SHP77 (cell line): ENCODE measurements at regions not wholly inside any gene's neighbourhood (a gene's known extent, or its start where the extent isn't known, plus 50 kb on each side); places are given as distances from the start of the nearest gene placed in this dataset.

Experiments used
- DNase-seq, 2 experiments: peaks; one replicate each; lab custom pipeline; 2025; lab: John Stamatoyannopoulos, UW

GRCh38 chr11:86193297-86194095 is 51.1 kb upstream of the EED start:
- DNase-seq: peak; percentile 53 to 81

GRCh38 chr11:86192519-86193257 is 51.9 kb upstream of the EED start:
- peak in 1 of 2 experiments; percentile 8 for DNase-seq

- DNase-seq: no peak
Observed at GRCh38 chr11:86191874-86192273, 52.7 kb upstream of the EED start.

DNA sequence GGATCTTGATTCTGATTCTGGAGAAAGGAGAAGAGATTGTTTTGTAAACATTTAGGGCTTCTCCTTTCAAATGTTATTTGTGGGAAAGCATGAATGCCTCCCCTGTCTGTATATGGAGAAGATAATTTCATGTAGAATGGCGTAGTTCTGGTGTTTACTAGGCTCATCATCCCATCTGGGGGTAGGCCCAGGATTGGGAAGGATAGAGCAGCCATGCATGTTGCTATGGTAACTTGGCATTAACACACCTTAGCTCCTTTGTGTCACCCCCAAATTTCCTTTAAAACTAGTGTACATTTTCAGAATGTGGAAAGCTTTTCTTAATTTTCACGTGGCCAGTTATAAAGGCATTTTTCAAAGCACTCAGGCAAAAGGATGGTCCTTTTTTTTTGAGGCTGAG is 57.5 kb upstream of the EED start:
- DNase-seq: no peak

- no peak for DNase-seq
Observed at GRCh38 chr11:86186386-86186785, 58.2 kb upstream of the EED start.

- no peak for DNase-seq
Observed at GRCh38 chr11:86185381-86185750, 59.2 kb upstream of the EED start.

DNA sequence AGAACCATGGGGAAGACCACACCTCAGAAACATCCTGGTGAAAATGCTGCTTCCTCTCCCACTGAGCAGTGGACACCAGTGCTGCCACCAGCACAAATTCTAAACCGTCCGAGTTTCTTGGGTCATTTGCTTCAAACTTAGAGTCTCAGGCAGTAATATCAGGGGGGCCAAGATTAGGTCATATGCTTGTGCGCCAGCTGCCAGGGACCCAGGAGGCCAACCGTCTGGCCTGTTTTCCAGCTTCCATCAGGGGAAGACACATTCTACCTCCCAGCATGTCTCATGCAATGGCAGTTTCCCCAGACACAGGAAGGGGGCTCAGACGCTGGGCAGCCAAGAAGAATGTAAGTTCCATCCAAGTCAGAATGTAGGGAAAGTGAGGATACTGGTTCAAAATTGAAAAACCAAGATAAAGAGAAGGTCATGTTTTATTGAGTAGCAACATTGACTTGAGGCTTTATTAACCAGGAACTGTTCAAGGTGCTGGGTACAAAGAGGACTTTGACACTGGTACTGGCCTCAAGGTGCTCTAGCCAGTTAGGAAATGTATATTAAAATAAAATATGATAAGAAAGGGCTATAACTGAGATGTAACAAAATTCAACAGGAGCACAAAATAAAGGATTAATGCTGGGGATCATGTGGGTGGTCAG is 59.7 kb upstream of the EED start:
- no peak for DNase-seq

DNA sequence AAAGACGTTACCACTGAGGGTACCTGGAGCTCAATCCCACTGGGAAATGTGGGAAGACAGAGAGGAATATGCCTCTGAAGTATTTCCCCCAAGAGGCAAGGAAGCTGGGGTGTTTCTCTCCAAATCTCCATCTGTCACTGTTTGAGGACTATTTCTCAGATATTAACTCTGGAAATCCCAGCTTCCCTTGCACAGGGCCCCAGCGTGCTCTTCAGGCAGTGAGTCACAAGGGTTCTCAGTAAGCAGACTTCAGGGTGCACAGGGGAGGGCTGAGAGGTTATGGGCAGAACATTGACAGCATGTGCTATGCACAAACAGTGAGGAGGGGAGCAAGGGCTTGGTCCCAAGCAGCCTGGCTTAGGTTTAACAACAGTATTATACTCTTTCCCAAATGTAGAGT is 60.9 kb upstream of the EED start:
- DNase-seq: no peak

GRCh38 chr11:86182976-86183584 is 61.5 kb upstream of the EED start:
- no peak for DNase-seq

GRCh38 chr11:86181379-86181778 is 63.2 kb upstream of the EED start:
- no peak for DNase-seq

DNA sequence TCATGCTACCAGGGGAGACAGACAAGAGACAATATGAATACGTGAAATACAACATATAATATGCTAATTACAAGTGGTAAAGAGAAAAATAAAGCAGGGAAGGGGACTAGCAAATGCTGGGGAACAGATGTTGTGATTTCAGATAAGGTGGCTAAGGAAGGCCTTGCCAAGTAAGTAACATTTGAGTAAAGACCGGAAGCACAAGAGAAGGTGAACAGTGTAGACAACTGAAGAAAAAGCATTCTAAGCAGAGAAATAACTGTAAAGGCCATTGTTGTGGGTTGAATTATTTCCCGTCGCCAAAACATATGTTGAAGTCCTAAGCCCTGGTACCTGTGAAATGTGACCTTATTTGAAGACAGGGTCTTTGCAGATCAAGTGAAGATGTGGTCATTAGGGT is 63.7 kb upstream of the EED start:
- DNase-seq: no peak

DNA sequence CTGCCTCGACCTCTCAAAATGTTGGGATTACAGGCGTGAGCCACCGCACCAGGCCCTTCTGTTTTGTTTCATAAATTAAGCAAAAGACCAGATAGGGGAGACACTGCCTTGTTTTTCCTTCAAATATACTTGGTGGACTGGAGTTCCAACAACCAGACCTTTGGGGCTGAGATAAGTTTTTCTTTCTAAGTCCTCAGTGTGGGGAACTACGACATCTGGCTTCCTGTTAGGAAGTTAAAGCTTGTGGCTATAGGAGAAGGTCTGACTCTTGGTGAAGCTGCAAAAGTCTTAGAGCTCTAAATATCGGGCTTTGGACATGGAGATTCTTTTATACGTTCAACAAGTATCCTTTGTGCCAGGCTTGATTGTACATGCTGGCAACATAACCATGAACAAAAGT is 64.1 kb upstream of the EED start:
- no peak for DNase-seq

- DNase-seq: no peak
Observed at GRCh38 chr11:86179646-86180064, 64.9 kb upstream of the EED start.

GRCh38 chr11:86177302-86177701 is 67.3 kb upstream of the EED start:
- no peak for DNase-seq

GRCh38 chr11:86176165-86176884 is 68.2 kb upstream of the EED start:
- DNase-seq: no peak

DNA sequence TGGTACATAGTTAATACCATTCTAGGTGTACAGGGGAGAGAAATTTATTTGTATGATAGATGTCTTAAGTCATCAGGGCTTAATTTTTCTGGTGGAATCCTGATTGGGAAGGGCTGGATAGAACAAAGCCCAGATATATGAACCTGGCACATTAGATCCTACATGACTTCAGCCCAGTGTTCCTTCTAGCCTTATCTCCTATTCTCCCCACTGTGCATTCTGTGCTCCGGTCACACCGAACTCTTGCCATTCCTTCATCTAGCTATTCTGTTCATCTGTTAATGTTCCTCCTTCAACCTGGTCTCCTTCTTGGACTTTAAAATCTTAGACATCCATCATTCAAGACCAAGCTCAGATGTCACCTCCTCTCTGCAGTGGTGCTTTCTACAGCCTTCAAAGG is 68.9 kb upstream of the EED start:
- no peak for DNase-seq

GRCh38 chr11:86175191-86175590 is 69.4 kb upstream of the EED start:
- no peak for DNase-seq

DNA sequence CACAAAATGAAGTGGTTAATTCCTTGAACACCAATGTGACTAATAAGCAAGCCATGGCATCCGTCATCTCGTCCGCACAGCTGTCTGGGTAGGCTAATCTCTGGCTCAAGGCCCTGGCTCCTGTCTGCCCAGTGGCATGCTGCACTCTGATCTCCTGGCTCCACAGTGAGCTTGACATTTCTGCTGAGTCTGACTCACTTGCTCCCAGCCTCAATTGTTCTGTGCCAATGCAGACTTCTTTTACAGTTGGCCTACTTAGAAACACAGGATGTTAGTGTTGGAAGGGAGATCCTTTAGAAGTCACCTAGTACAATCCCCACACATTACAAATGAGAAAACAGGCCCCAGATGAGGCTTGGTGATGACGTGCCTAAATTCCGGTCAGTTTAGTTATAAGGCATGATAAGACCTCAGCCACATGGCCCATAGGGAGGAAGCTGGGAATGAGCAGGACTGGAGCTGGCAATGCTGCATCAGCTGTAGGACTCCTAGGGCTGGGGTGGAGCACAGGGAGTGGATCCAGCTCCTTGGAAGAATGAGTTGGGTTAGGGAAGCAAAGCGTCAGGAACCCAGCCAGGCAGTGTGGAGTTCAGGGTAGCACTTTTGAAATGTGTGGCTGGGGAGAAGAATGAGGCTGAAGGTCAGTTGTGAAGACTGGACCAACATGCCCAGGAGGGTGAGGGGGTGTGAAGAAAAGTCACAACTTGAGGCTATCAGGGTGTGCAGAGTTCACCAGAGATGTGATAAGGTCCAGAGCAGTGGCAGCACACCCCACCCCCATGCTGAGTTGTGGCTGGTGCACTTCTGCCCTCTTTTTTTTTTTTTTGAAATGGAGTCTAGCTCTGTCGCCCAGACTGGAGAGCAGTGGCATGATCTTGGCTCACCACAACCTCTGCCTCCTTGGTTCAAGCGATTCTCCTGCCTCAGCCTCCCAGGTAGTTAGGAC is 70.2 kb upstream of the EED start:
- no peak for DNase-seq

- no peak for DNase-seq
Observed at GRCh38 chr11:86172894-86173293, 71.7 kb upstream of the EED start.

DNA sequence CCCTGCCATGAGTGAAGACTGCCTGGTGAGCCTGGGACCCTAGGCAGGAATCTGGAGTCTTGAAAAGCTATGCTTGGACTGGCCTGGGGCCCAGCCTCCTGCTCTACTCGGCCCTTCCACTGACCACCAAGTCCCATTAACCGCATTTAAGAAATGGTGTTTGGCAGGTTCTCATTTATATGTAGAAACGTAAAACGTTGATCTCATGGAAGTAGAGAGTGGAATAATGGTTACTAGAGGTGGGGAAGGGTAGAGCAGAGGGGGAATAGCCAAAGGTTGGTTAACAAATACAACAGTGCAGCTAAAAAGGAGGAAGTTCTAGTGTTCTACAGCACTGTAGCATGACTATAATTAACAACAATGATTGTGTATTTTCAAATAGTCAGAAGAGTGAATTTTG is 72.9 kb upstream of the EED start:
- no peak for DNase-seq
